Transverse colon (tissue), 4 donors: ENCODE measurements at regions not wholly inside any gene's neighbourhood (a gene's known extent, or its start where the extent isn't known, plus 50 kb on each side); places are given as distances from the start of the nearest gene placed in this dataset.
"Not testable (repeated sequence)": the region's sequence is repeated elsewhere in the genome, so short reads cannot be mapped to it uniquely, and the experiment has no call there.

Experiments used
- POLR2A ChIP-seq: fragments of 450-650 bp; IDR thresholded peaks from one replicate; pipeline ENCODE4 v1.6.1; 2016; ENCODE audit warnings: antibody characterized with exemption, mild to moderate bottlenecking, moderate library complexity
- POLR2AphosphoS5 ChIP-seq, 3 donors: sonication (generic); formaldehyde crosslinking; IDR thresholded peaks; one replicate each; pipeline ENCODE4 v1.6.1; 2016; ENCODE audit warnings: antibody characterized with exemption in 3 of 3
- TF ChIP-seq, protein P1 (sequence below), 5 experiments: fragments of 200-600 bp in 3 of 5; fragments of 450-650 bp in 2 of 5; sonication (generic) in 3 of 5; IDR thresholded peaks; 1 replicate in 2 of 5; 2 replicates in 3 of 5; pipeline ENCODE4 v1.5.1; 2016 to 2017; ENCODE audit warnings: antibody characterized with exemption in 5 of 5, inconsistent platforms in 3 of 5, mild to moderate bottlenecking in 2 of 5, moderate library complexity in 1 of 5

DNA sequence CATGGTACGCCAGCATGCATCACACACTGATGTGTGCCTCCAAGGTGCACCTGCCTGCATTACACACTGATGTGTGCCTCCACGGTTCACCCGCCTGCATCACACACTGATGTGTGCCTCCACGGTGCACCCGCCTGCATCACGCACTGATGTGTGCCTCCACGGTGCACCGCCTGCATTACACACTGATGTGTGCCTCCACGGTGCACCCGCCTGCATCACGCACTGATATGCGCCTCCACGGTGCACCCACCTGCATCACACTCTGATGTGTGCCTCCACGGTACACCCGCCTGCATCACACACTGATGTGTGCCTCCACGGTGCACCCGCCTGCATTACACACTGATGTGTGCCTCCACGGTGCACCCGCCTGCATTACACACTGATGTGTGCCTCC is 223.1 kb upstream of the SHH start:
- TF ChIP-seq POLR2AphosphoS5 (IDR thresholded peaks at IDR 0.05); POLR2A: not testable (repeated sequence)
- TF ChIP-seq, protein P1, sequence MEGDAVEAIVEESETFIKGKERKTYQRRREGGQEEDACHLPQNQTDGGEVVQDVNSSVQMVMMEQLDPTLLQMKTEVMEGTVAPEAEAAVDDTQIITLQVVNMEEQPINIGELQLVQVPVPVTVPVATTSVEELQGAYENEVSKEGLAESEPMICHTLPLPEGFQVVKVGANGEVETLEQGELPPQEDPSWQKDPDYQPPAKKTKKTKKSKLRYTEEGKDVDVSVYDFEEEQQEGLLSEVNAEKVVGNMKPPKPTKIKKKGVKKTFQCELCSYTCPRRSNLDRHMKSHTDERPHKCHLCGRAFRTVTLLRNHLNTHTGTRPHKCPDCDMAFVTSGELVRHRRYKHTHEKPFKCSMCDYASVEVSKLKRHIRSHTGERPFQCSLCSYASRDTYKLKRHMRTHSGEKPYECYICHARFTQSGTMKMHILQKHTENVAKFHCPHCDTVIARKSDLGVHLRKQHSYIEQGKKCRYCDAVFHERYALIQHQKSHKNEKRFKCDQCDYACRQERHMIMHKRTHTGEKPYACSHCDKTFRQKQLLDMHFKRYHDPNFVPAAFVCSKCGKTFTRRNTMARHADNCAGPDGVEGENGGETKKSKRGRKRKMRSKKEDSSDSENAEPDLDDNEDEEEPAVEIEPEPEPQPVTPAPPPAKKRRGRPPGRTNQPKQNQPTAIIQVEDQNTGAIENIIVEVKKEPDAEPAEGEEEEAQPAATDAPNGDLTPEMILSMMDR (IDR thresholded peaks at IDR 0.05): not testable (repeated sequence)
